ENCODE measurements at regions not wholly inside any gene's neighbourhood (a gene's known extent, or its start where the extent isn't known, plus 50 kb on each side); places are given as distances from the start of the nearest gene placed in this dataset.

DNA sequence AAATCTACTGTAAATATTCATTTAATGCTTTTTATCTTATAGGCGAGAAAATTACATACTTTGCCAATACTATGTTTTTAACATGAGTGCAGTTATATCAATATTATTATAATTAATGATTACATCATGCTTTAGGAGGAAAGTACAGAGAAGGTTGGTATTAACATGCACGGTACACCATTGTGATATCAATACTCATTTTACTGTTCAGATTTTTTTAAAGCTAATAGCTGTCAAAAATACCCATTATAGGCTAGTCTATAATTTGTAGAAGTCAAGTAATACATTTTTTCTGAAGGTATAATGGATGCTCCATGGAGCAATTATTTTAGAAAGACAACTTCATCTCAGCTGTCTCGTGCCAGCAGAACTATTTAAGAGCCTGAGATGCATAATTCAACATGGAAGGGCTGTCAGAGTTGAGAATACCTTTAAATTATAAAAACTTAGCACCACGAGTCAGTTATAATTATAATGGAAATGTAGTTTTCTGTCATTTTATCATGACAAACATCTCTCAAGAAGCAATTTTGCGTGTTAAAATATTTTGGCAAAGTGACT lies 1641.7 kb upstream of the ACVR2A start:
- TF ChIP-seq CTCF (IDR thresholded peaks at IDR 0.05), result no peak
- no peak for TF ChIP-seq POLR2A (IDR thresholded peaks at IDR 0.05)
- no peak for TF ChIP-seq POLR2AphosphoS5 (IDR thresholded peaks at IDR 0.05)
- no peak for TF ChIP-seq EP300 (IDR thresholded peaks at IDR 0.05)

All from sigmoid colon (tissue), 4 donors.